A673 (cell line): ENCODE measurements at regions not wholly inside any gene's neighbourhood (a gene's known extent, or its start where the extent isn't known, plus 50 kb on each side); places are given as distances from the start of the nearest gene placed in this dataset.

Source experiments
- BruUV-seq: library from RNA; stranded (reverse); fragments of 400-500 nt; replicated peaks from 2 replicates; lab custom pipeline; 2021; lab: Mats Ljungman, UMichigan
- CTCF ChIA-PET: fragments of 300-600 bp; sonication (Branson Sonifier 250); formaldehyde crosslinking; loops from one replicate; lab custom pipeline; 2022; ENCODE audit warnings: antibody characterized with exemption; lab: Charles Lee
- POLR2A ChIA-PET: fragments of 300-600 bp; sonication (Branson Sonifier 250); formaldehyde crosslinking; loops from one replicate; lab custom pipeline; 2022; ENCODE audit warnings: antibody characterized with exemption; ENCODE audit not compliant: low non-redundant PET; lab: Charles Lee
- DNase-seq: peaks from one replicate; pipeline ENCODE4 v3.0.0-alpha.2; 2015; ENCODE audit warnings: low spot score
- H3K27ac ChIP-seq: fragments of 200-600 bp; sonication (generic); 2 replicates; pipeline ENCODE4 v1.5.1; 2016; ENCODE audit warnings: mixed run types, low read depth, mild to moderate bottlenecking, mixed read lengths, antibody characterized with exemption, low read length; ENCODE audit not compliant: poor library complexity, severe bottlenecking
- H3K27me3 ChIP-seq: fragments of 200-600 bp; sonication (generic); replicated peaks from 2 replicates; pipeline ENCODE4 v1.6.1; 2017; ENCODE audit warnings: mixed run types, low read depth, mild to moderate bottlenecking, mixed read lengths, antibody characterized with exemption, low read length; ENCODE audit not compliant: insufficient read depth, poor library complexity
- H3K36me3 ChIP-seq: fragments of 200-600 bp; sonication (generic); 2 replicates; pipeline ENCODE4 v1.6.1; 2016; ENCODE audit warnings: mixed run types, mild to moderate bottlenecking, mixed read lengths, antibody characterized with exemption, low read length; ENCODE audit not compliant: insufficient read depth, poor library complexity, severe bottlenecking
- H3K4me1 ChIP-seq: fragments of 200-600 bp; sonication (generic); 2 replicates; pipeline ENCODE4 v1.6.1; 2017; ENCODE audit warnings: mixed run types, mild to moderate bottlenecking, mixed read lengths, antibody characterized with exemption, low read length; ENCODE audit not compliant: insufficient read depth, poor library complexity, severe bottlenecking
- H3K4me3 ChIP-seq: fragments of 200-600 bp; sonication (generic); 2 replicates; pipeline ENCODE4 v1.5.1; 2016; ENCODE audit warnings: low read depth, mixed run types, mild to moderate bottlenecking, mixed read lengths, low read length; ENCODE audit not compliant: poor library complexity, severe bottlenecking
- H3K9me3 ChIP-seq: fragments of 200-600 bp; sonication (generic); 2 replicates; pipeline ENCODE4 v1.6.1; 2016; ENCODE audit warnings: mixed run types, low read depth, mild to moderate bottlenecking, mixed read lengths, antibody characterized with exemption, low read length; ENCODE audit not compliant: poor library complexity, severe bottlenecking
- CTCF ChIP-seq: fragments of 300-800, 200-600 bp; sonication (generic); conservative IDR thresholded peaks from 2 replicates; pipeline ENCODE4 v1.5.1; 2017; ENCODE audit warnings: low read depth, mild to moderate bottlenecking, antibody characterized with exemption, low read length, moderate library complexity, mixed read lengths
- EZH2 ChIP-seq: fragments of 200-600 bp; sonication (generic); IDR thresholded peaks from 2 replicates; pipeline ENCODE4 v1.6.1; 2017; ENCODE audit warnings: borderline replicate concordance, low read depth, mild to moderate bottlenecking, mixed read lengths, antibody characterized with exemption, low read length; ENCODE audit not compliant: poor library complexity, severe bottlenecking
- intact Hi-C: fragments of 100-400 bp; cut with micrococcal nuclease; formaldehyde crosslinking; loops from one replicate; pipeline ENCODE4 v1.10.0; 2022; ENCODE audit not compliant: unreplicated experiment

DNA sequence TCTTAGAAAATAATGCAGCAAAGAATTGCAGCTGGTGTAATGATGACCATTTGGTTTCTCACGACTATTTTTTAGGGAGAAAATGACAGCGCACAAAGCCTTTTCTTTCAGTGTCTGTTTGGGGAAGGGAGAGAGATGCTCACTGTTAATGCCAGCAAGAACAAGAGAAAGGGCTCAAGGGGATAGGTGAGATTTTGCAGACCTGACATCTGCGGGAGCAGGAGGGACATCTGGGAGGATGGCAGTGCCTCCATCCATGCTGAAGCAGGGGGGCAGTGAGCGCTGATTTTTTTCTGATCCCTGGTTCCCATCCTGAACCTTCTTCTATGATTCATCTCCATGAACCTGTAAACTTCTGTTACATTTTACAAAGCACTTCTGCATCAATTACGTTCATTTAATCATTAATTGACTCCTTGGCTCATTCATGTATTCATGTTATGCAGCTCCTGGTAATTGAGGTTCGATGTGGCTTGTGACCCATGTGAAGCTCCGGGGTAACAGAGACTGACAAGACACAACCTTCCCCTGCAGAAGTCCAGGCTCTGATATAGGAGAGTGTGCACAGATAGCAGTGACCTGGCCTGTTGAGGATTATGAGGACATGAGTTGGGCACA lies 595.3 kb downstream of the PTPRU start:
- intact Hi-C loops, result no loop called here
- CTCF ChIA-PET, result no interaction called here
- no peak overlapping the region for H3K4me3 ChIP-seq
- no peaks in the 10 kb centered on the region for H3K9me3 ChIP-seq
- no peaks in the 10 kb centered on the region for H3K4me1 ChIP-seq
- POLR2A ChIA-PET, result no interaction called here
- H3K27ac ChIP-seq, result no peak overlapping the region
- no peak for TF ChIP-seq EZH2
- no peak for TF ChIP-seq CTCF
- DNase-seq, result no peak
- BruUV-seq, result no TSS peak
- no peaks in the 10 kb centered on the region for H3K36me3 ChIP-seq
- H3K27me3 ChIP-seq, result no peaks in the 10 kb centered on the region

DNA sequence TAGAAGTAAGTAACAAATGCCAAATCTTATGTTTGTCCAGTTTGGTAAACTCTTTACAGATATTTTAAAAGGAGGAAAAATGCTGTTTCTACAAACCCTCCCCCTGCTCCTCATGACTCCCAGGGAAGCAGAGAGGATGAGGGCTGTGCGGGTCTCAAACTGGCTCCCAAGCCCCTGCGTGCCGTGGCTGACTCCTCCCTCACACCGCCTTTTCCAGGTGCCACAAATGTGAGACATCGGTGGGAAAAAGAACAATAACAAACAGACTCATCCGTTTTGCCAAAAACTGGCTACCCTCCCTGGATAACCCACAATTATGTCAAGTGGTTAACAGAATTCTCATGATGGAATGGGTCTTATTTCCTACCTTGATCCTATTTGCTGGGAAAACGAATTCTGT lies 594.6 kb downstream of the PTPRU start:
- no peak overlapping the region for H3K4me3 ChIP-seq
- DNase-seq, result no peak
- H3K9me3 ChIP-seq, result no peaks in the 10 kb centered on the region
- CTCF ChIA-PET, result no interaction called here
- no peaks in the 10 kb centered on the region for H3K27me3 ChIP-seq
- H3K27ac ChIP-seq, result no peak overlapping the region
- no peaks in the 10 kb centered on the region for H3K36me3 ChIP-seq
- no peak for TF ChIP-seq CTCF
- TF ChIP-seq EZH2, result no peak
- no peaks in the 10 kb centered on the region for H3K4me1 ChIP-seq
- no TSS peak for BruUV-seq
- POLR2A ChIA-PET, result no interaction called here
- intact Hi-C loops, result no loop called here

GRCh38 chr1:29830383-29830782 lies 594.1 kb downstream of the PTPRU start:
- no peak for DNase-seq
- Histone ChIP-seq H3K27ac (no peak overlapping the region), H3K27me3 (no peaks in the 10 kb centered on the region), H3K4me1 (no peaks in the 10 kb centered on the region), H3K36me3 (no peaks in the 10 kb centered on the region), H3K4me3 (no peak overlapping the region), H3K9me3 (no peaks in the 10 kb centered on the region)
- intact Hi-C loops, result no loop called here
- POLR2A ChIA-PET, result no interaction called here
- BruUV-seq, result no TSS peak
- CTCF ChIA-PET, result no interaction called here
- no peak for TF ChIP-seq EZH2
- TF ChIP-seq CTCF, result no peak
